Fibroblast of the aortic adventitia (primary cell): ENCODE measurements at regions not wholly inside any gene's neighbourhood (a gene's known extent, or its start where the extent isn't known, plus 50 kb on each side); places are given as distances from the start of the nearest gene placed in this dataset.

Source experiments
- DNase-seq: peaks from one replicate; pipeline ENCODE4 v3.0.0-alpha.2; 2010; ENCODE audit warnings: low read depth
- H3K4me3 ChIP-seq: 2 replicates; pipeline ENCODE4 v1.5.1; 2011; ENCODE audit warnings: low read depth, mild to moderate bottlenecking, control low read depth, low read length, moderate library complexity
- CTCF ChIP-seq: IDR thresholded peaks from 2 replicates; pipeline ENCODE4 v1.5.1; 2011; ENCODE audit warnings: mild to moderate bottlenecking, low read length, control low read depth, inconsistent platforms; ENCODE audit not compliant: insufficient read depth

- H3K4me3 ChIP-seq, result no peak overlapping the region
- TF ChIP-seq CTCF, result no peak
- peak; percentile 68 for DNase-seq
Measured at GRCh38 chr15:35753486-35753885, 207.5 kb upstream of the DPH6 start.

GRCh38 chr15:35755237-35755802, 209.4 kb upstream of the DPH6 start:
- no peak for DNase-seq
- no peak for TF ChIP-seq CTCF
- H3K4me3 ChIP-seq, result no peak overlapping the region

- DNase-seq, result no peak
- H3K4me3 ChIP-seq, result no peak overlapping the region
- no peak for TF ChIP-seq CTCF
Measured at GRCh38 chr15:35756623-35757022, 210.7 kb upstream of the DPH6 start.

- TF ChIP-seq CTCF, result no peak
- no peak for DNase-seq
- no peak overlapping the region for H3K4me3 ChIP-seq
Measured at GRCh38 chr15:35757361-35757760, 211.4 kb upstream of the DPH6 start.

- H3K4me3 ChIP-seq, result no peak overlapping the region
- no peak for TF ChIP-seq CTCF
- no peak for DNase-seq
Measured at GRCh38 chr15:35757765-35758164, 211.8 kb upstream of the DPH6 start.

- no peak overlapping the region for H3K4me3 ChIP-seq
- no peak for TF ChIP-seq CTCF
- no peak for DNase-seq
Measured at GRCh38 chr15:35764661-35765519, 218.9 kb upstream of the DPH6 start.
